NCI-H1092 (cell line): ENCODE measurements at regions not wholly inside any gene's neighbourhood (a gene's known extent, or its start where the extent isn't known, plus 50 kb on each side); places are given as distances from the start of the nearest gene placed in this dataset.

Experiments used
- DNase-seq: peaks from one replicate; lab custom pipeline; 2025; lab: John Stamatoyannopoulos, UW

GRCh38 chr1:94592571-94592920 lies 51.0 kb upstream of the F3 start:
- no peak for DNase-seq

DNA sequence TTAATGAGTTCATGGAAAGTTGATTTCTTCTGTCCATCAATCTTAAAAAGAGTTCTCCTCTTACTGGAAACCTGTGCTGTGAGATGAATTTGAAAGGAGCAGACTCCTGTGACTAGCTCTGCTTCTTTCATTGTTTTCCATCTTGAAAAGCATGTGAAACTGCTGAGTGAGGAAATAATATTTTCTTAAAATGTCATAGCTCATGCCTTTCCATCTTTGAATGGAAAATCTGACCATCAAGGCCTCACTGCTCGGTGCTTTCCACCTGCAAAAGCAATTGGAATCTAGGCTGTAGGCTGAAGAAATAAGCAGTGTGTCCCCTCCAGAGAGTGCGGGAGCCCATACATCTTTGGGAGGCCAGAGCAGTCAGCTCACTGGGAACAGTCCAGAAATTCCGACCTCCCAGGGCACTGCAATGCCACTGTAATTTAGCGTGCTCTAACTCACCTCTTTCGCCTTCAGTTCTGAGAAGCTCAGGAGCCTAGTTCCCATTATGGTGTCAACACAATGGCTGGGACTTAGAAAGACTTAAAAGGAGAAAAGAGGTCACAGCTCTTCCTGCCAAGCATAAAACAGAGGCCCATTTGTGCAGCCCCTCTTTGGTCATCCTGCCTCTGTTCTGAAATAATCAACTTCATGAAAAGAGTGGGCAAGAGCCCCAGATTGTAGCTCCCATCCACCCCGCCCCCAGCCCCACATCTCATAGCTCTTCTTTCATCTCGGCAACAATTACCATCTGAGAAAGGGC lies 50.4 kb upstream of the F3 start:
- DNase-seq, result no peak
